Coronary artery (tissue), 2 donors: ENCODE measurements at regions not wholly inside any gene's neighbourhood (a gene's known extent, or its start where the extent isn't known, plus 50 kb on each side); places are given as distances from the start of the nearest gene placed in this dataset.

Source experiments
- DNase-seq: peaks from one replicate; pipeline ENCODE4 v3.0.0-alpha.2; 2017; ENCODE audit warnings: low spot score
- H3K27ac ChIP-seq, 2 donors: fragments of 200-600 bp; sonication (generic); one replicate each; pipeline ENCODE4 v1.5.1; 2016 to 2019
- H3K4me3 ChIP-seq: fragments of 200-600 bp; sonication (generic); 2 replicates; pipeline ENCODE4 v1.5.1; 2016; ENCODE audit warnings: mild to moderate bottlenecking, moderate library complexity
- CTCF ChIP-seq: fragments of 200-600 bp; sonication (generic); IDR thresholded peaks from one replicate; pipeline ENCODE4 v1.5.1; 2019; ENCODE audit warnings: antibody characterized with exemption

- no peak for DNase-seq
- TF ChIP-seq CTCF = no peak
- Histone ChIP-seq H3K27ac (no peak overlapping the region), H3K4me3 (no peak overlapping the region)
Observed at GRCh38 chr2:88852753-88853402, 161.4 kb downstream of the RPIA start.

- no peak for TF ChIP-seq CTCF
- Histone ChIP-seq H3K4me3 (no peak overlapping the region), H3K27ac (no peak overlapping the region)
- no peak for DNase-seq
Observed at GRCh38 chr2:88853403-88853790, 161.9 kb downstream of the RPIA start.

GRCh38 chr2:88854528-88854927 lies 163.1 kb downstream of the RPIA start:
- Histone ChIP-seq H3K4me3 (no peak overlapping the region), H3K27ac (no peak overlapping the region)
- no peak for DNase-seq
- TF ChIP-seq CTCF = no peak

GRCh38 chr2:88855620-88856408 lies 164.3 kb downstream of the RPIA start:
- no peak overlapping the region for H3K27ac ChIP-seq
- no peak for TF ChIP-seq CTCF
- DNase-seq = no peak

GRCh38 chr2:88856409-88857135 lies 165.1 kb downstream of the RPIA start:
- no peak overlapping the region for H3K4me3 ChIP-seq
- no peak for DNase-seq
- H3K27ac ChIP-seq = no peak overlapping the region
- TF ChIP-seq CTCF = no peak

More at GRCh38 chr2:88855620-88856408, 164.3 kb downstream of the RPIA start:
- H3K4me3 ChIP-seq = no peak overlapping the region

GRCh38 chr2:88857274-88857741 lies 165.8 kb downstream of the RPIA start:
- no peak overlapping the region for H3K27ac ChIP-seq
- H3K4me3 ChIP-seq = no peak overlapping the region
- no peak for DNase-seq
- TF ChIP-seq CTCF = no peak
